Smooth muscle cell of the brain vasculature (primary cell): ENCODE measurements at regions not wholly inside any gene's neighbourhood (a gene's known extent, or its start where the extent isn't known, plus 50 kb on each side); places are given as distances from the start of the nearest gene placed in this dataset.
A peak's percentile ranks its signal among the peaks of the same experiment; 100 is the strongest.

Source experiments
- DNase-seq: peaks from one replicate; pipeline ENCODE4 v3.0.0-alpha.2; 2012; ENCODE audit warnings: low read depth, low spot score

DNA sequence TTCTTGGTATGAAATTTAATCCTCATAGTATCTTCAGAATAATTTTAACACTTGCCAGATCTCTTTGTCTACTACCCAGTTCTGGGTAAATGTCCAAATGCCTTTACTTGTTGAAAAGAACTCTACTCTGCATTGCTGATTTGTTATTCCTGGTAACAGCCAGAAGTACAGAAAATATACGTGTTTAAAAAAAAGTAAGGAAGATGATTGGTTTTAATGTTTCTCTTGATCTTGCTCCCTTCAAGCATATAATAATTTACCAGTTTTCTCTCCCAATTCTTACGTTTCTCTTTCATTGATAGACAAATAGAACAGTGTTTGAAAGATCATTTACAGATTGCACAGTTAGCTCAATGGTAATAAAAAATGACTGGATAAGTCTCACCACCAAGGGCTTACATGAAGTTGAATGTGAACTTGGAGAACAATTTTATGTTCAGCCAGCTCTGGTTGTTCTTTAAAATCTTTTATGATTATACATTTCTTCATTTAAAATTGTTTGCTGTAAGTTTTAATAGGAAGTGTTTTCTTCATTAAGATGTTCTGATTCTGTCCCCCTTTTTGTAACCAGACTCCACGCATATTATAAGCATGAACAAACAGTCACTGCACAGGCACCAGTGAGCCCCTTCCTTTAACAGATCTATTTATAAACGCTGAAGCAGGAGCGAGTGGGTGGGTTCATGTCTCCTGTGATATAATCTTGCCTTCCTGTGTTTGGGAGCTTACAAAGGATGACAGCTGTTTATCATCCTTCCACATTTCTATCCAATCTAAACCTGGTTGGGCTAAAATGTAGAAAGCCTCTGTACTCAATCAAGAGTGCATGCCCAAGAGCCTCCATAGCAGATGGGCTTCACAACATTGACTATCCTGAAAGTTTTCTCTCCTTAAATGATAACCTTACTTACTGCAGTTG, 299.5 kb downstream of the PRL start:
- DNase-seq = no peak

GRCh38 chr6:21998582-21998981, 298.3 kb downstream of the PRL start:
- no peak for DNase-seq

GRCh38 chr6:21999012-21999528, 297.8 kb downstream of the PRL start:
- peak; percentile 26 for DNase-seq

GRCh38 chr6:21999741-22000140, 297.1 kb downstream of the PRL start:
- DNase-seq = no peak

GRCh38 chr6:22001396-22002027, 295.3 kb downstream of the PRL start:
- DNase-seq = peak; percentile 12

DNA sequence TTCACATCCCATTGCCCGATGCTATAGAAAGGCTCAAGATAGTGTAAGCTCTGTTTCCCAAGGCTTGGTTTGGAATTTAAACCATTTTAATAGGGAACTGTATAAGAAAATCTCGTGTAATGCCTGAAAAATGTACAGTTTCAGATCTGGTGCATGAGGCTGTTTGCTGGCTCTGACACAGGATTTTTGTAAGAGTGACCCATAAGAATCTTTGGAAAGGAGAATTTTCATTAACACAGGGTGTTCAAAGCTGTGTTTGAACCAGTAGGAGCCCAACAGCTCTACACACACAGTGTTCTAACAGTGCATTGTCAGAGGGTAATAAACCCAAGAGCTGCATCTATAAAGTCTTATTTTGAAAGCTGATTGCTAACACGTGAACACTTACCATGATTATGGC, 293.5 kb downstream of the PRL start:
- DNase-seq = no peak

DNA sequence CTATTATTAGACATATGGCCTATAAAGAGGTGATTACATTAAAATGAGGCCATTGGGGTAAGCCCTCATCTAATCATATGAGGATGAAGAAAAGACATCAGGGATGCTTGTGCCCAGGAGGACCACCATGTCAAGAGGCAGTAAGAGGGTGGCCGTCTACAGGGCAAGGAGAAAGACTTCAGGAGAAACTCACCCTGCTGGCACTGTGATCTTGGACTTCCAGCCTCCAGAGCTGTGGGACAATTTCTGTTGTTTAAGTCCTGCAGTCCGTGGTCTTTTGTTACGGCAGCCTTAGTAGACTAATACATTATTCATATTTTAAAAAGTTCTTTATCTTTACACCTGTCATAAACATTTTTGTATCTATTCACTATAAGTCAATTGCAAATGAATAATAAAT, 290.0 kb downstream of the PRL start:
- DNase-seq = no peak

DNA sequence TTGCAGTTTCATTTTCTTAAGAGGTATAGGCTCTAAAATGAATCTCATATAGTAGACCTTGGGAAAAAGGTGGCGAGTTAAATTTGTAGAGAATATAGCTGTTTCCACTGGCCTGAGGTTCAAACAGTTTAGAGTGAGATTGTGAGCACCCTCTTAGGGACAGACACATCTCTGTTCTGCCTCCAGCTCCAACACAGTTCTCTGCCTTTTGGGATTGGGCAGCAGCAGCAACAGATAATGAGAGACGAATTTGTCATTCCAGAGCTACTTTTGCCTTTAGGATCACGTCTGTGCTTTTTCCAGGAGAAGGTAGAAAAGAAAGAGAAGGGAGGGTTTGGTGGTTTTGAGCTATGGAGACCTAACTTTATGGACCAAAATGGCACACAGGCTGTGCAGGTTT, 289.4 kb downstream of the PRL start:
- DNase-seq = no peak

GRCh38 chr6:22008248-22008836, 288.5 kb downstream of the PRL start:
- DNase-seq = no peak

- DNase-seq = no peak
These were observed 286.7 kb downstream of the PRL start for GRCh38 chr6:22010102-22010501.

- DNase-seq = no peak
These were observed 281.6 kb downstream of the PRL start for GRCh38 chr6:22015216-22015615.

DNA sequence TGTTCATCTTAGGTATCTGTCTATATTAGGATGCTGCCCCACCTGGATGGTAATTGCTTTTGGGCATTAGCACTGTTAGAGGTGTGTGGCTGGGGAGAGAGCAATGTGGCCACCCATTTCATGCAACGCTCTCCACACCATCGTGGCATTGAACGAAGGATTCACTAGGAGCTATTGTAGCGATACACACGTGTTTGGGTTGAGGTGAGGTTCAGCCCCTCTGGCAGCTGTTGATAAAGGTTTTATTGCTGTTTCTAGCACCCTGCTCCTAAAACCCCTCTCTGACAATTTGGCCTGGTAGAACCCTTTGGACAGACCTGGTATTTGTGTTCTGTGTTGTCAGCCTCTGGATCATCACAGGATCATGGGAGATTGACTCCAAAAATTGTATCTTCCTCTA, 280.9 kb downstream of the PRL start:
- no peak for DNase-seq

- no peak for DNase-seq
These were observed 279.6 kb downstream of the PRL start for GRCh38 chr6:22017272-22017671.

DNA sequence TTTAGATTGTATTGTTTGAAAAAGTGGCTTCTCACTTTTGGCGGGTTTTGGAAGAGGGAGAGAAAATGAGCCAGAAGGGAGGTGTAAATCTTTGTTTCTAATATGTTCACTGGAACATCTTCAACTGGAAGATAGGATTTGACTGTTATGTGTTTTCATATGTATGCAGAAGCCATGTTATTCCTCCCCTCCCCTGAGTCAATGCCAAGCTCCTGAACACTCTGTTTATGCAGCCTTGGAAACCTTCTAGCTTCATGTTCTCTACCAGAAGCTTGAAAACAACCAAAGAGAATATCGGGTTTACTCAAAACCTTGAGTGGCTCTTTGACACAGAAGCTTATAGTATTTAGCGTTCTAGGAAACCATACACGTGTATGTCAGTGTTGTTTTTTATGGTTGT, 279.1 kb downstream of the PRL start:
- no peak for DNase-seq

- no peak for DNase-seq
These were observed 277.0 kb downstream of the PRL start for GRCh38 chr6:22019857-22020256.

- DNase-seq = no peak
These were observed 276.4 kb downstream of the PRL start for GRCh38 chr6:22020299-22021003.

DNA sequence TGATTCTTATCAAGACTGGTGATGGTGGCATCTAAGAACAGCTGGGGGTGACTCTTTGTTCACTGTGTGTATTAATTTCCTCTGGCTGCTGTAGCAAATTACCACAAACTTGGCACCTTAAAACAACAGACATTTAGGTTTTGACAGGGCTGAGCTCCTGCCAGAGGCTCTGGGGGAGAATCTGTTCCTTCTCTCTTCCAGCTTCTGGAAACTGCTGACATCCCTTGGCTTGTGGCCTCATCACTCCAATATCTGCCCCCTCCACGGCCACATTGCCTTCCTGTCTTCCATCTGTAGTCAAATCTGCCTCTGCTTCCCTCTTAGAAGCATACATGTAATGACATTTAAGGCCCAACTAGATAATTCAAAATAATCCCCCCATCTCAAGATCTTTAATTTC, 274.9 kb downstream of the PRL start:
- no peak for DNase-seq

- DNase-seq = no peak
These were observed 272.9 kb downstream of the PRL start for GRCh38 chr6:22023937-22024336.

DNA sequence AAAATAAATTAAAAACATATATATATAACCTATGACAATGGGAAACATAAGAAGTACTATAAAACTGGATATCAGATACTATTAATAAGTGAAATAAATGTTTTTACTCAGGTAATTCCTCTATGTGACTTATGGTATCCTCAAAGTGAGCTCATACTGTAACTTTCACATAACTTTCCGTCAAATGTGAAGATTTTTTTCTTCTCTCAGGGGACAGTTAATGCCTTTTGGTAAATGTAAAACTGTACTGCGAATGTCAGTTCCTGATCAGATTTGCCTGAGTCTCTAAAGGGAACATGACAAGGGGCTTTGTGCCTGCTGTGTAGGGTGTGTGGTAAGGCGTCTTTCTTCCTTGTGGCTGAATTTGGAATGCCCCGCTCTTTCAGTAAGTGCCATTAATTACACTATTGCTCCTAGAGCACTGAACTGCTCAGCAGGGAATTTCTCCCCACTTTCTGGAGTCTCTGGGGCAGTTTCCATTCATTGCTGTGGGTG, 271.8 kb downstream of the PRL start:
- DNase-seq = no peak

DNA sequence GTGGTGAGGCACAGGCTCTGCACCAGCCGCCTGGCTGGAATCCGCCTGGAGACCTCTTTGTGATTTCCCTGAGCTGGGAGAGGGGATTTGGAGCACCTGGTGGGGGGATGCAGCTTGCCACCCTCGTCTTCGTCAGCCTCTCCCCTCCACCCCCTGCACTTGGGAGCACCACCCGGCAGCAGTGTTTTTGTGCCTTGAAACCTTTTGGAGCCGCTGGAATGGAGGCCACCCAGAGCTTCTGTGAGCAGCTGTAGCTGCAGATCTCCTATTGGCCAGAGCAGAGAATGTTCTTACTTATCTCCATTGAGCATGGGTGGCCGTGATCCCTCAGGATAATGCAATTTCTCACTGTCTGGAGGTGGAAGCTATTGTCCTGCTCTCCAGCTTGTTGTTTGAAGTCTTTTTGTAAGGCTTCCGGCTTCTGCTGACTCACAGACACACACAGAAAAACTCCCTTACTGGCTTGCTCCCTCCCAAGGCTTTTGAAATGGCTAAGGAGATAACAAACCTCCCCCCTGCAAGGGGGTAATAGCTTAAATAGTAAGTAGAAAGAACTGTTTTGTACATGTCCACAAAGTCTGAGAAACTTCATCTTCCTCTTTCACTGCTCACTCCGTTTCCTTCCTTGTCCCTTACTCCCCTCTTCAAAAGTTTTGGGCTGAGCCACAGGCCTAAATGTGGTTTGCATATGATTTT, 271.2 kb downstream of the PRL start:
- peak; percentile 10 for DNase-seq

DNA sequence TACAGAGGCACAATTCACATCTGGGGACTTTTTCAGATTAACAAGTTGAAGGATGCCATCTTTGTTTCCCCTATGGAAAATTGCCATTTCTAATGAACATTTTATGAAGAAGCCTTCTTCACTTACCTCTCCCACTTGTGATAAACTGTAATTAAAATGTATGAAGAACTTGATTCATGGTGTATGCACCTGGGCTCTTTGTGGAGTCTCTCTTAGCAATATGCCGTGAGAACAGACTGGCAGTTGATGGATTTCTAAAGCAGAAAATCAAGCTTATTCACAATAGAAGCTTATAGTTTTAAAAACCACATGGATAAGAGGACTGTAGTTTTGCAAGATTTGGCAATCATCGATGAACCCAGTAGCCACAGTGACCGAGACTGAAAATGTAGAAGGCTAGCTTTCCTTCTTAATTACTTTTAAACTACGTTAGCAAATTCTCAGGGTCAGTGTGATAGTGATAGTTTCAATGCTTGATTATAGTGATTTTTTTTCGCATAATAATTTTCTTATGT, 270.6 kb downstream of the PRL start:
- DNase-seq = no peak
